Endodermal cell (in vitro differentiated cells): ENCODE measurements at regions not wholly inside any gene's neighbourhood (a gene's known extent, or its start where the extent isn't known, plus 50 kb on each side); places are given as distances from the start of the nearest gene placed in this dataset.
A peak's percentile ranks its signal among the peaks of the same experiment; 100 is the strongest.

ENCODE experiments used
- DNase-seq: peaks from one replicate; pipeline ENCODE4 v3.0.0-alpha.2; 2017
- H3K27ac ChIP-seq: 2 replicates; pipeline ENCODE4 v1.5.1; 2013; ENCODE audit warnings: mild to moderate bottlenecking, low read depth, low read length, moderate library complexity
- H3K27me3 ChIP-seq: 2 replicates; pipeline ENCODE4 v1.6.1; 2013; ENCODE audit warnings: mild to moderate bottlenecking, low read length, moderate library complexity; ENCODE audit not compliant: insufficient read depth, control insufficient read depth, poor library complexity, severe bottlenecking
- H3K36me3 ChIP-seq: 2 replicates; pipeline ENCODE4 v1.7.0; 2013; ENCODE audit warnings: mild to moderate bottlenecking, low read length, moderate library complexity; ENCODE audit not compliant: control insufficient read depth, insufficient read depth
- H3K4me1 ChIP-seq: one replicate; pipeline ENCODE4 v1.7.0; 2013; ENCODE audit warnings: low read length; ENCODE audit not compliant: control insufficient read depth, insufficient read depth
- H3K4me3 ChIP-seq: 2 replicates; pipeline ENCODE4 v1.5.1; 2013; ENCODE audit warnings: mild to moderate bottlenecking, low read length, moderate library complexity
- H3K9ac ChIP-seq: 2 replicates; pipeline ENCODE4 v1.6.1; 2013; ENCODE audit warnings: mild to moderate bottlenecking, low read length, moderate library complexity; ENCODE audit not compliant: poor library complexity, severe bottlenecking; ENCODE audit errors: extremely low read depth
- H3K9me3 ChIP-seq: 2 replicates; pipeline ENCODE4 v1.6.1; 2013; ENCODE audit warnings: mild to moderate bottlenecking, low read length, moderate library complexity; ENCODE audit not compliant: control insufficient read depth
- H3K27ac Mint-ChIP-seq: 2 replicates; pipeline ENCODE4 v1.8.0; 2020; ENCODE audit warnings: mixed read lengths
- H3K27me3 Mint-ChIP-seq: 2 replicates; pipeline ENCODE4 v1.8.0; 2021; ENCODE audit warnings: mild to moderate bottlenecking, mixed read lengths; ENCODE audit not compliant: insufficient read depth
- H3K36me3 Mint-ChIP-seq: 2 replicates; pipeline ENCODE4 v1.8.0; 2020; ENCODE audit warnings: low read depth, mixed read lengths
- H3K4me1 Mint-ChIP-seq: 2 replicates; pipeline ENCODE4 v1.8.0; 2020; ENCODE audit warnings: mixed read lengths
- H3K4me3 Mint-ChIP-seq: 2 replicates; pipeline ENCODE4 v1.8.0; 2020; ENCODE audit warnings: mild to moderate bottlenecking, moderate library complexity, mixed read lengths
- H3K9me3 Mint-ChIP-seq: 2 replicates; pipeline ENCODE4 v1.8.0; 2020; ENCODE audit warnings: mild to moderate bottlenecking, mixed read lengths
- WGBS, 2 experiments: methylation state at CpG; one replicate each; pipeline versions ENCODE4 v1.1.5 to v1.1.7; 2013; ENCODE audit warnings: missing lambda C conversion rate in 2 of 2, mixed read lengths in 1 of 2; ENCODE audit not compliant: insufficient coverage in 1 of 2, insufficient read length in 1 of 2; 5-methylcytosine and 5-hydroxymethylcytosine counted together
- TF ChIP-seq, protein P1 (sequence below): fragments of 200-600 bp; sonication (generic); conservative IDR thresholded peaks from 2 replicates; pipeline ENCODE4 v1.5.0; 2021; ENCODE audit warnings: antibody characterized with exemption, mild to moderate bottlenecking

DNA sequence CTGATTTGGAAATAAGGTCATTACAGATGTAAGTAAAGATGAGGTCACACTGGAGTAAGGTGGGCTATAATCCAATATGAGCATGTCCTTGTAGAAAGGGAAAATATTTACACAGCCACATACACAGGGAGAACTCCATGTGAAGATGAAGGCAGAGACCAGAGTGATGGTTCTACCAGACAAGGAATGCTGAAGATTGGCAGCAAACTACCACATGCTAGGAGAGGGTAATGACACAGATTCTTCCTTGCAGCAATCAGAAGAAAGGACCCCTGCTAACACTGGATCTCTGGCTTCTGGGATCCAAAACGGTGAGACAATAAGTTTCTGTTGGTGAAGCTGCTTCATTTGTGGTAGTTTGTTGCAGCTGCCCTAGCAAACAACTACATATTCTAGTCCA lies 56.0 kb upstream of the SPTSSB start:
- Histone ChIP-seq H3K9ac (no peak overlapping the region), H3K27ac (no peak overlapping the region), H3K36me3 (no peaks in the 10 kb centered on the region), H3K9me3 (no peaks in the 10 kb centered on the region), H3K4me1 (no peaks in the 10 kb centered on the region), H3K27me3 (no peaks in the 10 kb centered on the region), H3K4me3 (no peak overlapping the region)
- TF ChIP-seq, protein P1, sequence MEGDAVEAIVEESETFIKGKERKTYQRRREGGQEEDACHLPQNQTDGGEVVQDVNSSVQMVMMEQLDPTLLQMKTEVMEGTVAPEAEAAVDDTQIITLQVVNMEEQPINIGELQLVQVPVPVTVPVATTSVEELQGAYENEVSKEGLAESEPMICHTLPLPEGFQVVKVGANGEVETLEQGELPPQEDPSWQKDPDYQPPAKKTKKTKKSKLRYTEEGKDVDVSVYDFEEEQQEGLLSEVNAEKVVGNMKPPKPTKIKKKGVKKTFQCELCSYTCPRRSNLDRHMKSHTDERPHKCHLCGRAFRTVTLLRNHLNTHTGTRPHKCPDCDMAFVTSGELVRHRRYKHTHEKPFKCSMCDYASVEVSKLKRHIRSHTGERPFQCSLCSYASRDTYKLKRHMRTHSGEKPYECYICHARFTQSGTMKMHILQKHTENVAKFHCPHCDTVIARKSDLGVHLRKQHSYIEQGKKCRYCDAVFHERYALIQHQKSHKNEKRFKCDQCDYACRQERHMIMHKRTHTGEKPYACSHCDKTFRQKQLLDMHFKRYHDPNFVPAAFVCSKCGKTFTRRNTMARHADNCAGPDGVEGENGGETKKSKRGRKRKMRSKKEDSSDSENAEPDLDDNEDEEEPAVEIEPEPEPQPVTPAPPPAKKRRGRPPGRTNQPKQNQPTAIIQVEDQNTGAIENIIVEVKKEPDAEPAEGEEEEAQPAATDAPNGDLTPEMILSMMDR: no peak
- 33% methylated on average over 1 of the region's 1 CpG; no CpG with 5 or more reads in 1 of the 2 experiments for WGBS, 2 experiments
- no peaks in the 10 kb centered on the region for H3K9me3 Mint-ChIP-seq
- H3K27me3 Mint-ChIP-seq: no peaks in the 10 kb centered on the region
- H3K27ac Mint-ChIP-seq: no peak overlapping the region
- no peaks in the 10 kb centered on the region for H3K36me3 Mint-ChIP-seq
- no peak for DNase-seq
- peaks cover 3% of the 10 kb centered on the region for H3K4me1 Mint-ChIP-seq
- H3K4me3 Mint-ChIP-seq: no peak overlapping the region

DNA sequence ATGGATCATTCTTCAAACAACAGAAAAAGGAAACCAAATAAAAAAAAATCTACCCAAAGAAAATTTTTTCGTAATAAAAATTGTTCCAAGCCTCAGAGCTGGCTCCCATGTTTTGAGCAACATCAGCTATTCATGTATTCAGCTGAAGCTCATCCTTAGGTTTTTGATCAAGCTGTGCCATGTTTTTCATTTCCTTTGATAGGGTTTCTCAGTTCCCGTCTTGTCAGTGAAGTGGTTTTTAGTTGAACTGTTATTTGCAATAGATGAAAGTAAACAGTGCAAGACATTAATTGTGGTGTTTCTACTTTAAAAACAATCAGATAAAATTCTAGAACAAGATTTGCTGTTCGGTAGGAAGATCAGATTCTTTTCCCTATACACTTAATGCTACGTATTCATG lies 55.4 kb upstream of the SPTSSB start:
- H3K4me1 Mint-ChIP-seq: peaks cover 3% of the 10 kb centered on the region
- H3K9me3 Mint-ChIP-seq: no peaks in the 10 kb centered on the region
- 90 to 98% methylated on average over 1 to 4 of the region's 4 CpGs for WGBS, 2 experiments

DNA sequence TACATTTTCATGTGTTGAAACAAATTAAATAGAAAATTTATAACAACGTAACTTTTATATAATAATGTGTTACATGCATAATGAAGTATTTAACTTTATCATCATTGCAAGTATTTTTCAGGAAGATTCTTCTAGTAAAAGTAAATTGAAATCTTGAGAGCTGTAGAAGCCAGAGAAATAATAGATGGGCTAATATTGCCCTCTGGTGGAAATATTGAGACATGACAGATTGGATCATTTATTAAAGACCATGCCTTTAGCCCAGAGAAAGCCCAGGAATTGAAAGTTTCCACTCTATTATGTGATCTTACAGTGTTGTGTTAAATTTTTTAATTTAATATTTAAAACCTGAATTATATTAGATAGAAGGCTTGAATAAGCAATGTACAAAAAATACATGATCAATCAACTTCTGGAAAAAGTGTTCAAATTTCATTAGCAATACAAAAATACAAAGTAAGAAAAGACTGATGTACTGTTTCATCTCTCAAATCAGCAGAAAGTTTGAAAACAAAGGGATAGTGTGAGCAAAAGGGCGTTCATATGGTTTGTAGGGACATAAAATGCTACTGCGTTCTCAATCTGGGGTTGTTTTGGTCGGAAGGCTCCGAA lies 52.7 kb upstream of the SPTSSB start:
- Mint-ChIP-seq H3K4me1 (peaks cover 19% of the 10 kb centered on the region), H3K9me3 (peaks cover under 1% of the 10 kb centered on the region), H3K36me3 (no peaks in the 10 kb centered on the region), H3K4me3 (no peak overlapping the region), H3K27me3 (no peaks in the 10 kb centered on the region), H3K27ac (no peak overlapping the region)
- DNase-seq: no peak
- no peaks in the 10 kb centered on the region for H3K27me3 ChIP-seq
- TF ChIP-seq, protein P1: peak; percentile 89
- H3K27ac ChIP-seq: no peak overlapping the region
- peaks cover 5% of the 10 kb centered on the region for H3K4me1 ChIP-seq
- 66 to 75% methylated on average over 4 of the region's 5 CpGs for WGBS, 2 experiments
- H3K9ac ChIP-seq: no peak overlapping the region
- H3K36me3 ChIP-seq: no peaks in the 10 kb centered on the region
- no peaks in the 10 kb centered on the region for H3K9me3 ChIP-seq
- no peak overlapping the region for H3K4me3 ChIP-seq

More for the DNA sequence above, 55.4 kb upstream of the SPTSSB start:
- Mint-ChIP-seq H3K27ac (no peak overlapping the region), H3K36me3 (no peaks in the 10 kb centered on the region), H3K4me3 (no peak overlapping the region), H3K27me3 (no peaks in the 10 kb centered on the region)
- no peaks in the 10 kb centered on the region for H3K36me3 ChIP-seq
- H3K9me3 ChIP-seq: no peaks in the 10 kb centered on the region
- TF ChIP-seq, protein P1: no peak
- no peak overlapping the region for H3K27ac ChIP-seq
- no peak for DNase-seq
- no peaks in the 10 kb centered on the region for H3K27me3 ChIP-seq
- no peak overlapping the region for H3K4me3 ChIP-seq
- no peak overlapping the region for H3K9ac ChIP-seq
- H3K4me1 ChIP-seq: no peaks in the 10 kb centered on the region
